HUES6 (cell line): ENCODE measurements at regions not wholly inside any gene's neighbourhood (a gene's known extent, or its start where the extent isn't known, plus 50 kb on each side); places are given as distances from the start of the nearest gene placed in this dataset.
"Not testable (repeated sequence)": the region's sequence is repeated elsewhere in the genome, so short reads cannot be mapped to it uniquely, and the experiment has no call there.

Experiments used
- H3K27ac ChIP-seq: 2 replicates; pipeline ENCODE4 v1.7.0; 2013; ENCODE audit warnings: low read depth, mild to moderate bottlenecking, low read length, inconsistent platforms
- H3K27me3 ChIP-seq: 2 replicates; pipeline ENCODE4 v1.6.1; 2013; ENCODE audit warnings: low read length; ENCODE audit not compliant: control insufficient read depth, insufficient read depth
- H3K36me3 ChIP-seq: 2 replicates; pipeline ENCODE4 v1.6.1; 2013; ENCODE audit warnings: low read length; ENCODE audit not compliant: control insufficient read depth, insufficient read depth
- H3K4me1 ChIP-seq: 2 replicates; pipeline ENCODE4 v1.6.1; 2013; ENCODE audit warnings: low read length; ENCODE audit not compliant: control insufficient read depth, insufficient read depth
- H3K4me3 ChIP-seq: 2 replicates; pipeline ENCODE4 v1.5.1; 2013; ENCODE audit warnings: low read depth, low read length
- H3K9ac ChIP-seq: one replicate; pipeline ENCODE4 v1.6.1; 2013; ENCODE audit warnings: mild to moderate bottlenecking, low read length
- H3K9me3 ChIP-seq: 2 replicates; pipeline ENCODE4 v1.6.1; 2013; ENCODE audit warnings: low read depth, low read length; ENCODE audit not compliant: control insufficient read depth, insufficient read depth

- not testable (repeated sequence) for H3K27me3 ChIP-seq, H3K27ac ChIP-seq, H3K4me3 ChIP-seq, H3K4me1 ChIP-seq, H3K9me3 ChIP-seq, H3K36me3 ChIP-seq, H3K9ac ChIP-seq
Measured at GRCh38 chr16:33995821-33996372, 536.5 kb downstream of the TP53TG3F start.

DNA sequence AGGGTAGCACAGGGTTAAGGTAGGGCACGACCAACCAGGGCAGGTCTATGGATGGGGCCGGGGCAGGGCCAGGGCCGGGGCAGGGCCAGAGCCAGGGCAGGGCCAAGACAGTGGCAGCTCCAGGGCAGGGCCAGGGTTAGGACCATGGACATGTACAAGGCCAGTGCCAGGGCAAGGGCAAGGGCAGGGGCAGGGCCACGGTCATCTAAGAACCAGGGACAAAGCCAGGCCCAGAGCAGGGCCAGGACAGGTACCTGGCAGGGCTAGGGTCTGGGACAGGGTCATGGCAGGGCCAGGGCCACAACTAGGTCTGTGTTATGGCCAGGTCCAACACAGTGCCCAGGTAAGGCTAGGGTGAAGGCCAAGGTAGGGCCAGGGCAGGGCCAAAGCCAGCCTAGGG is 541.8 kb downstream of the TP53TG3F start:
- not testable (repeated sequence) for H3K9ac ChIP-seq, H3K4me3 ChIP-seq, H3K27ac ChIP-seq, H3K27me3 ChIP-seq, H3K9me3 ChIP-seq, H3K4me1 ChIP-seq, H3K36me3 ChIP-seq

DNA sequence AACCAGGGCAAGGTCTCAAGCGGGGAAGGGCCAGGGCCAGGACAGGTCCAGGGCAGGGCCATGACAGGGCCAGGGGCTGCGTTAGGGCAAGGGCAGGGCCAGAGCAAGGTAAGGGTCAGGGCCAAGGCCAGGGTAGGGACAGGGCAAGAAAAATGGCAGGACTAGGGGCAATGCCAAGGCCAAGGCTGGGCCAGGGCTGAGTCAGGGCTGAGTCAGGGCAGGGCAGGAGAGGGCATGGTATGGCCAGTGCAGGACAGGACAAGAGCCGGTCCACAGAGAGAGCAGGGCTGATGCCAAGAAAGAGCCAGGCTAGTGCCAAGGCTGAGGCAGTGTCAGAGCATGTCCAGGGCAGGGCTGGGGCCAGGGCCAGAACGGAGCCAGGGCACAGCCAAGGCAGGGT is 542.5 kb downstream of the TP53TG3F start:
- not testable (repeated sequence) for H3K9ac ChIP-seq, H3K4me1 ChIP-seq, H3K4me3 ChIP-seq, H3K27ac ChIP-seq, H3K36me3 ChIP-seq, H3K27me3 ChIP-seq, H3K9me3 ChIP-seq

DNA sequence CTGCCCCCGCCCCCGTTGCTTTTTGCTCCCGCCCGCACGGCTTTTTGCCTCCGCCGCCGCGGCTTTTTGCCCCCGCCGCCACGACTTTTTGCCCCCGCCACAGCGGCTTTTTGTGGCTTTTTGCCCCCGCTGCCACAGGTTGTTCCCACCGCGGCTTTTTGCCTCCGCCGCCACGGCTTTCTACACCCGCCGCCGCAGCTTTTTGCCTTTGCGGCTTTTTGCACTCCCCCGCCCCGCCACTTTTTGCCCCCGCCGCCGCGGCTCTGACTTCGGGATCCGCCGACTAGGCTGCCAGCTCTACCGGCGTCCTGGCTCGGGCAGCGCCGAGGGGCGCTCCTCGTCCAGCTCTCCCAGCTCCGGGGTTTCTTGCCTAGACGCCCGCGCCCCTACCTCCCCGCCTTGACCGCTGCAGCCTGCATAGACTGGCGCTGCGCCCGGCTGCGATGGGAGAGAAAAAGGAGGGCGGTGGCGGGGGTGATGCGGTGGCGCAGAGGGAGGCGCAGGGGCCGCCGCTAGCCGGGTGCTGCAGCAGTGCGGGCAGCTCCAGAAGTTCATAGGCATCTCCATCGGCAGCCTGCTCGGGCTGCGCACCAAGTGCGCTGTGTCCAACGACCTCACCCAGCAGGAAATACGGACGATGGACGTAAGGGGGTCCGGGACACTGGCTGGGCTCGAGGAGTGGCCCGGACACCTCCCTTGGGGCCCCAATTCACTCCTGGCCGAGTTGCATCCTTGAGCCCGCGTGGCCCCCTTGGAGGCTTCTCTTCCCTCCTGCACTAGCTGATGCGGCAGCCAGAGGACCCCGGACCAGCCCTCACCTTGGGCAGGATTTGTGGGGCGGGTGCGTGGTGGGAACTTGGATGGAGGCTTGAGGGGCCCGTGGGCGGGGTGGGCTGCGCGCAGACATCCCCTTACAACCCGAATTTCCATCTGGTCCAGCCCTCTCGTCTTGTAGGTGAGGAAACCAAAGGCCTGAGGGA is 555.7 kb downstream of the TP53TG3F start:
- not testable (repeated sequence) for H3K4me3 ChIP-seq, H3K27ac ChIP-seq, H3K36me3 ChIP-seq, H3K4me1 ChIP-seq, H3K9me3 ChIP-seq, H3K9ac ChIP-seq, H3K27me3 ChIP-seq

DNA sequence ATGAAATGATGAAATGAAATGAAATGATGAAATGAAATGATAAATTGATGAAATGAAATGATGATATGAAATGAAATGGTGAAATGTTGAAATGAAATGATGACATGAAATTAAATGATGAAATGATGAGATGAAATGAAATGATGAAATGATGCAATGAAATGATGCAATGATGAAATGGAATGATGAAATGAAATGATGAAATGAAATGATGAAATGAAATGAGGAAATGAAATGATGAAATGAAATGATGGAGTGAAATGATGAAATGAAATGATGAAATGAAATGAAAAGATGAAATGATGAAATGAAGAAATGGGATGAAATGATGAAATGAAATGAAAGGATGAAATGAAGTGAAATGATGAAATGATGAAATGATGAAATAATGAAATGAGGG is 558.9 kb downstream of the TP53TG3F start:
- H3K9me3 ChIP-seq, H3K36me3 ChIP-seq, H3K4me1 ChIP-seq, H3K27me3 ChIP-seq, H3K9ac ChIP-seq, H3K27ac ChIP-seq, H3K4me3 ChIP-seq: not testable (repeated sequence)

GRCh38 chr16:34050787-34051320 is 591.4 kb downstream of the TP53TG3F start:
- Histone ChIP-seq H3K27me3 (no peaks in the 10 kb centered on the region), H3K9ac (no peak overlapping the region), H3K9me3 (peaks cover 24% of the 10 kb centered on the region; the same call in 1 of the 2 replicates), H3K27ac (no peak overlapping the region), H3K36me3 (no peaks in the 10 kb centered on the region), H3K4me3 (no peak overlapping the region), H3K4me1 (no peaks in the 10 kb centered on the region)

GRCh38 chr16:34054137-34054536 is 594.7 kb downstream of the TP53TG3F start:
- Histone ChIP-seq H3K27ac (no peak overlapping the region), H3K9me3 (peaks cover 27% of the 10 kb centered on the region; the same call in 1 of the 2 replicates), H3K4me3 (no peak overlapping the region), H3K36me3 (no peaks in the 10 kb centered on the region), H3K4me1 (no peaks in the 10 kb centered on the region), H3K27me3 (no peaks in the 10 kb centered on the region), H3K9ac (no peak overlapping the region)

GRCh38 chr16:34054969-34055368 is 595.6 kb downstream of the TP53TG3F start:
- Histone ChIP-seq H3K36me3 (no peaks in the 10 kb centered on the region), H3K27ac (no peak overlapping the region), H3K27me3 (no peaks in the 10 kb centered on the region), H3K9ac (no peak overlapping the region), H3K9me3 (peaks cover 30% of the 10 kb centered on the region; the same call in 1 of the 2 replicates), H3K4me1 (no peaks in the 10 kb centered on the region), H3K4me3 (no peak overlapping the region)

- H3K9ac ChIP-seq, H3K27ac ChIP-seq, H3K4me3 ChIP-seq, H3K4me1 ChIP-seq, H3K27me3 ChIP-seq, H3K36me3 ChIP-seq: not testable (repeated sequence)
- H3K9me3 ChIP-seq = peaks cover 56% of the 10 kb centered on the region
Measured at GRCh38 chr16:34062620-34063253, 603.3 kb downstream of the TP53TG3F start.

DNA sequence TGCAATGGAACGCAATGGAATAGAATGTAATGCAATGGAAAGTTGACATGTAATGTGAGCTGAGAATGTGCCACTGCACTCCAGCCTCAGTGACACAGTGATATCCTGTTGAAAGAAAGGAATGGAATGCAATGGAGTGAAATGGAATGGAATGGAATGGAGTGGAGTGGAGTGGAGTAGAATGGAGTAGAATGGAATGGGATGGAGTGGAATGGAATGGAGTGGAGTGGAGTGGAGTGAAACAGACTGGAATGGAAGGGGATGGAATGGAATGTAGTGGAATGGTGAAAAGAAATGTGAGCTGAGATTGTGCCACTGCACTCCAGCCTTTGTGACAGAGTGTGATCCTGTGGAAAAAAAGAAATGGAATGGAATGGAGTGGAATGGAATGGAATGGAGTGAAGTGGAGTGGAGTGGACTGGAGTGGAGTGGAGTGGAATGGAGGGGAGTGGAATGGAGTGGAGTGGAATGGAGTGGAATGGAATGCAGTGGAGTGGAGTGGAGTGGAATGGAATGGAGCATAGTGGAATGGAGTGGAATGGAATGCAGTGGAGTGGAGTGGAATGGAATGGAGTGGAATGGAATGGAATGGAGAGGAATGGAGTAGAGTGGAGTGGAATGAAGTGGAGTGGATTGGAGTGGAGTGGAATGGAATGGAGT is 604.2 kb downstream of the TP53TG3F start:
- H3K4me3 ChIP-seq, H3K9ac ChIP-seq, H3K27ac ChIP-seq, H3K36me3 ChIP-seq, H3K4me1 ChIP-seq, H3K27me3 ChIP-seq: not testable (repeated sequence)
- H3K9me3 ChIP-seq = peaks cover 56% of the 10 kb centered on the region
